HG03097 (cell line): ENCODE measurements at regions not wholly inside any gene's neighbourhood (a gene's known extent, or its start where the extent isn't known, plus 50 kb on each side); places are given as distances from the start of the nearest gene placed in this dataset.
"Not testable (repeated sequence)": the region's sequence is repeated elsewhere in the genome, so short reads cannot be mapped to it uniquely, and the experiment has no call there.

Experiments used
- ATAC-seq: cut with Tn5 transposase; IDR thresholded peaks from one replicate; pipeline ENCODE4 v1.9.1; 2021; ENCODE audit not compliant: unreplicated experiment, low FRiP score

DNA sequence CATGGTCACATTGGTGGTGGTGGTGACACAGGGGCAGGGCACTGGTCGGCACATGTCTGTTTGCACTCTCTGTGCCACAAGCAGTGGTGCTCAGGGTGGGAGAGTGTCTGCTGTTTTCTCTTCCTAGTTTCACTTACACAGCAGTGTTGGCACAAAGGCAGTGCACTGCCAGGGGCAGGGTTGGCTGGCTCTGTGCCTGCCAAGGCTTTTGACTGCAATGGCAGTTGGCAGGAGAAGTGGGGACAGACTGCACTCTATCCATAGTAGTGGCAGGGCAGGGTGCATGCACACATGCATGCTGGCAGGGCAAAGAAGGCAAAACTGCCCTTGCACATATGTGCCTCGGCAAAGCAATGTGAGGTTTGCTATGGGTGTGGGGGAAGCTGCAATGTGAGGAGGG, 635.9 kb downstream of the SUCLG1 start:
- no peak for ATAC-seq

DNA sequence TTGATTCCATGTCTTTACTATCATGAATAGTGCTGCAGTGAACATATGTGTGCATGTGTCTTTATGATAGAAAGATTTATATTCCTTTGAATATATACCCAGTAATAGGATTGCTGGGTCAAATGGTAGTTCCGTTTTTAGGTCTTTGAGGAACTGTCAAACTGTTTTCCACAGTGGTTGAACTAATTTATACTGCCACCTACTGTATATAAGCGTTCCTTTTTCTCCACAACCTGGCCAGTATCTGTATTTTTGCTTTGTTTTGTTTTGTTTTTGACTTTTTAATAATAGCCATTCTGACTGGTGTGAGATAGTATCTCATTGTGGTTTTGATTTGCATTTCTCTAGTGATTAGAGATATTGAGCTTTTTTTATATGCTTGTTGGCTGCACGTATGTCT, 641.6 kb downstream of the SUCLG1 start:
- no peak for ATAC-seq

DNA sequence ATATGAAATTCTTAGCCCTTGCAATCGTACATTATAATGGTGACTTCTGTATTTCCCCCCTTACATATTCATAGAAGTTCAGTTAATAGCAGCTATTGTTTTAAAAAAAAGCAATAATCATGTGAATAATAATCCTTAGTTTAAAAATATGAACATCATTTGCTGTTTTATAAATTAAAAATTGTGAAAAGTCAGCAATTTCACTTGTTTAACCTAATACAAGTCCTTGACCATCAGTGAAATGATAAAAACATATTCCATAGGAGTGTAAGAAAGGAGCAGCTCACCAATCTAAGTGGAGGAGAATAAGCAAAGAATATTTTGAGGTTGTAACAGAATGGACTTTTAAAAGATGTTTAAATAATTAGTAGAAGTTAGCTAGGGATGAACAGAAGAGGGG, 650.2 kb downstream of the SUCLG1 start:
- ATAC-seq: no peak

DNA sequence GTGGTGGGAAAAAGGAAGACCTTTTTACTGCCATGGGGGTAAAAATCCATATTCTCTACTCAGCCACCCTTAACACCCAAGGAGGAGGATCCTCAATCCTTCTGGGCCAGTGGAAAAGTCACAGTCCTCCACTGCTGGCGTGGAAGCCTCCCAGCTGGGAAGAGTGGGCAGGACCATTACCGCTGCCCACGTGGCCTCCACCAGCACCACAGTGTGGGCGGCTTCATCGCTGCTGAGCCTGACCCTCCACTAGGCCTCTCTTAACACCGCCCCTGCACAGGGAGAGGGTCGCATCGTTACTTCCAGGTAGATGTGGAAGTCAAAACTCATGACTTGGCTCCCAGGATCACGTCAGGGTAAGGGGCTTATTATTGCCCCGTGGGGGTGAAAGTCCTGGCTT, 656.5 kb downstream of the SUCLG1 start:
- no peak for ATAC-seq

DNA sequence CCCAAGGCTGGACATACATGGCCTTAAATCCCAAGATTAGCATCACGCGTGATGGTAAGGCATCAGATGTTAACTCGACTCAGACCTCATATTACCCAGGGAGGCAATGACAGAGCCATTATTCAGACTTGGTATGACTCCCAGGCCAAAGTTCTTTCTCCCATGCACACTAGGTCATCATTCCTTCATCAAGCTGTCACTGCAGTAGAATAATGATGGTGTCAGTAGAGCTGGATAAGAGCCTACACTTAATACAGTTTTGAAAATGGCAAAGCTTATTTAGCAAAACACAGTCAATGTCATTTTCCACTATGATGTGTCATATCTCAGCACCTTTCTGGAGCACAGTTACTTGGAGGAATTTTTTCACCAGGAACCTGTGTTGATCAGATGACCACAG, 663.3 kb downstream of the SUCLG1 start:
- no peak for ATAC-seq

DNA sequence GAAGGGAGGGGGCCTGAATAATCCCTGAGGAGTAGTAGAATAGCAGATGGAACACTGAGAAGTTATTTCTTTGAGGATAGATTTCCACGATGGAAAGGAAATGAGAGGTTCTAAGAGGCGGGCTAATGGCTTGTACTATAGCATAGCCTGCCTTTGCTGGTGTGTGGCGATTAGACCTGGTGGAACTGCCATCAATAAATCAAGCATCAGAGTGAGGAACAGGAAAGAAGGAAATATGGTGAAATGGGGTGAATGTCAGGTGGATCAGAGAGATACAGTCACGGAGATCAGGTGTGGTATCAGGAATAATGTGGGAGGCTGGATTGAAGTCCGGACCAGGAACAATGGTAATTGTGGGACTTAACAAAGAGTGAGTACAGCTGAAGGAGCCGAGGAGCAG, 668.6 kb downstream of the SUCLG1 start:
- ATAC-seq: not testable (repeated sequence)

DNA sequence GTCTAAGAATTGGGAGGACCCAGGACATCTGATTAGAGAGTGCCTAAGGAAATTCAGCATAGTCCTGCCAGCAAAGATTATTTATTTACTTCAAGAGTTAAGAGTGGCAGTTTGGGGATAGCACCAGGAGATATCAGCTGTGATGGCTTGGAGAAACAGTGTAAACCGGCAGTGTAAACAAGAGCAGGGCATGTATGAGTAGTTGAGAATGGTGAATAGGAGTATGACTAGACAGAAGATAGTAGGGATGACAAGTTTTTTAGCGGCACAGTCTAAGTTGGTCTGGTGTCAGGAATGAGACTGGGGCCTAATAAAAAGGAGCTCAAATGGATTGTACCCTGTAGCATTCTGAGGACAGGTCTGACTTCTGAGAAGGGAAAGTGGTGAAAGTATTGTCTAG, 669.4 kb downstream of the SUCLG1 start:
- ATAC-seq: not testable (repeated sequence)

DNA sequence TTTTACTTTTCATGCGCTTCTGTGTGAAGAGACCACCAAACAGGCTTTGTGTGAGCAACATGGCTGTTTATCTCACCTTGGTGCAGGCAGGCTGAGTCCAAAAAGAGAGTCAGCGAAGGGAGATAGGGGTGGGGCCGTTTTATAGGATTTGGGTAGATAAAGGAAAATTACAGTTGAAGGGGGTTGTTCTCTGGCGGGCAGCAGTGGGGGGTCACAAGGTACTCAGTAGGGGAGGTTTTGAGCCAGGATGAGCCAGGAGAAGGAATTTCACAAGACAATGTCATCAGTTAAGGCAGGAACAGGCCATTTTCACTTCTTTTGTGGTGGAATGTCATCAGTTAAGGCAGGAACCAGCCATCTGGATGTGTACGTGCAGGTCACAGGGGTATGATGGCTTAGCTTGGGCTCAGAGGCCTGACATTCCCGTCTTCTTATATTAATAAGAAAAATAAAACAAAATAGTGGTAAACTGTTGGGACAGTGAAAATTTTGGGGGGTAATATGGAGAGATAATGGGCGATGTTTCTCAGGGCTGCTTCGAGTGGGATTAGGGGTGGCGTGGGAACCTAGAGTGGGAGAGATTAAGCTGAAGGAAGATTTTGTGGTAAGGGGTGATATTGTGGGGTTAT, 670.0 kb downstream of the SUCLG1 start:
- ATAC-seq: not testable (repeated sequence)

DNA sequence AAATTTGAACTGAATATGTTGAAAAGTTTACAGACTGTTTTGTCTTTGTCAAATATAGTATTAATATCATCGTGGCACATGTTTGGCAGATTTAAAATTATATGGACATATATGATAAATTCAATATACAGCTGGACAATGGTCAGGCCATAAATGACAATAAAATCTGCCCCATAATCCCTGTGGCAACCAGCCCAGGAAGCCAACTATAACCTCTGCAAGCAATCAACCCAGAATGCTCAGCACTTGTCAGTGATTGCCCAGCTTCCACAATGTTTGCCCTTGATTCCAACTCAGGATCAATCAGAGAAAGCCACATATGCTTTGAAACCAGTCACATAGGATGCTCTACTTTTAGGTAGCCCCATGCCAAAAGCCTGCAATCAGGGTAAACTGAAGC, 671.9 kb downstream of the SUCLG1 start:
- no peak for ATAC-seq

DNA sequence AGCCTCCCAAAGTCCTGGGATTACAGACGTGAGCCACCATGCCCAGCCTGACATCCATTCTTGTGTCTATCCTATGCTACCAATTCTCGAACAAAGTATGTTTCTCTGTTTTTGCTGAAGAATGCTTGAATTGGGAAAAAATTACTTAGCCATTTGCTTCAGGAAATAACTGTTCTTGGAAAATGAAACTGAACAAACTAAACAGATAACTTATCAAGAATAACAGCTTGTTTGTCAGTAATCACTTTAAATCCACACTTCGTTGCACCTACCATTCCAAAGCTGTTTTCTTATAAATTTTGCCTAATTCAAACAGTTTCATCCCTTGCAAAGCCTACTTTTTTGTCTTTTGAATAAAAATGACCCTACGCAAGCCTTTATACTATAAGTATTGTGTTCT, 672.9 kb downstream of the SUCLG1 start:
- no peak for ATAC-seq

DNA sequence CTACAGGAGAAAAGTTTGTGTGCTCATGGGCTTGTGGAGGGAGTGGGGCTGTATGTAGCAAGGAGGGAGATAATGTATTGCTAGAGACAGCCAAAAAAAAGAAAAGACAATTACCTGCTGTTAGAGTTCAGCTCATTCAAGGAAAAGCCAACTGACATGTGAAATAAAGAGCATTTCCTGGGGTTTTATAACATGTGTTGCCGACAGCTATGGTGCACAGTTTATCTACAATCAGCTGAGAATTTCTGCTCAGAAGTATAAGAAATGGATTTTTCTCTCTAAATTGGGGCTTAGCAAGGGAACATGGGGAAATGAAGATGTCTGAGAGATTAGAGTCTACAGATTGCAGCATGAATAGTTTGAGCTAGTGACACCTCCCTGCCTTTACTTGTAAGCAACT, 674.1 kb downstream of the SUCLG1 start:
- ATAC-seq: no peak

DNA sequence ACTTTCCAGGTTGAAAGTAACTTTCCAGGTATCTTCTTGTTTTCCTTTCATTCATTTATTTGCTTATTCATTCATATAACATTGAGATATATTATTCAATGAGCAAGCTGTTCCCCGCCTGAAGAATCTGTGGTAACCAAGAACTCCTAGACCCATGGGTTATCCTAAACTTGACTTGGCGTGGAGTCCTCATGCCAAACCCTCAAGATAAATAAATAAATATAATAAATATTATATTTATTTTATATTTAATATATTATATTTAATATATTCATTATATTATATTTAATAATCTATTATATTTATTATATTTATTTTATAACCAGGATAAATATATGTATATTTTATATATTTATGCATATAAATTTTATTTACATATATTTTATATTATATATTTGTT, 674.8 kb downstream of the SUCLG1 start:
- ATAC-seq: no peak

DNA sequence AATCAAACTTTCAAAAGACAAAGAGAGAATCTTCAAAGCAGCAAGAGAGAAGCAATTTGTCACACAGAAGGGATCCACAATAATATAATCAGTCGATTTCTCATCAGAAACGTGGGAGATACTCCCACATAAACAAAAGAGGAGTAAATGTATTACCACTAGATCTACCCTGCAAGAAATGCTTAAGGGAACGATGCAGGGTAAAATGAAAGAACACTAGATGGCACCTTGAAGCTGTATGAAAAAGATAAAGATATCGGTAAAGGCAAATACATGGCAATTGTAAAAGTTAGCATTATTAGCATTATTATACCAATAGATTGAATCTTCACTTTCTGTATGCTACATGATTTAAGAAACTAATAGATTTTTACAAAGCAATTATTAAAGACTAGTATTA, 677.0 kb downstream of the SUCLG1 start:
- ATAC-seq: no peak

DNA sequence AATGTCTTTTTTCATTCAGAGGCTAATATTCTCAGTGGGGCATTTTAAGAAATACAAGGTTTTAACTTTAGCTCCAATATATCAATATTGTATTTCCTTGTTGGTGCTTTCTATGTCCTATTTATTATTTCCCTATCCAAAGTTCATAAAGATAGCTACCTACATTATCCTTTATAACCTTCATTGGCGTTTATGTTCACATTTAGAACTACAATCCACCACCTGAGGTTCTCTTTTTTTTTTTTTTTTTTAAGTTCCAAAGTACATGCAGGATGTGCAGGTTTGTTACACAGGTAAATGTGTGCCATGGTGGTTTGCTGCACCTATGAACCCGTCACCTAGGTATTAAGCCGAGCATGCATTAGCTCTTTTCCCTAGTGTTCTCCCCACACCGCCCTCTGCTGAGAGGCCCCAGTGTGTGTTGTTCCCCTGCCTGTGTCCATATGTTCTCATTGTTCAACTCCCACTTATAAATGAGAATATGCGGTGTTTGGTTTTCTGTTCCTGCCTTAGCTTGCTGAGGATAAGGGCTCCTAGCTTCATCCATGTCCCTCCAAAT, 694.6 kb downstream of the SUCLG1 start:
- no peak for ATAC-seq

DNA sequence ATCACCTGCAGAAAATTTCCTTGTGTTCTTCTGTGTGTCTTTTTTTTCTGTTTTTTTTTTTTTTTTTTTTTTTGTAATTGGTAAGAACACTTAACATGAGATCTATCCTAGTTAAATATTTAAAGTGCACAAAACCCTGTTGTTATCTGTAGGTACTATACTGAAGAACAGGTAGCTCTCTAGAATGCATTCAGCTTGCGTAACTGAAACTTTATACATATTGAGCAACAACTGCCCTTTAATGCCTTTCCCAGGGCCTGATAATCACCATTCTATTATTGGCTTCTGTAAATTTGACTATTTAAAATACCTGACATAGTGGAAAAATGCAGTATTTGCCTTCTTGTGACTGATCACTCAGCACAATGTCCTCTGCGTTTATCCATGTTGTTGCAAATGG, 701.8 kb downstream of the SUCLG1 start:
- ATAC-seq: no peak

DNA sequence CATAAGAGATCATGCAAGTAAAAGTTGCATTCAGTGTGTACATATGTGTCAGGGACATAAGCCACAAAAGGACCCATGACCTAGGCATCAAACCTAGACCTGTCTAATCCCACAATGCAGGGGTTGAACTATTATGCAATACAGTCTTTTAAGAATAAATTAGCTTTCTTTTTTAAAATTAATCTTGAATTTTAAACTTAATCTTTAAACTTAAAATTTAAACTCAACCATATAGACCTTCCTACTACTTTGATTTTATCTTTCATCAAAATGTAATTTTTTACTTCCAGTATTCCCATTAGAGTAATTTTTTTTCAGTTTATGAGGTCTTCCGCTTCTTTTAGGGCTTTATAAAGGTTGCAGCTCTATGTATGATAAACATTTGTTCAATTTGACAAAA, 702.9 kb downstream of the SUCLG1 start:
- no peak for ATAC-seq

DNA sequence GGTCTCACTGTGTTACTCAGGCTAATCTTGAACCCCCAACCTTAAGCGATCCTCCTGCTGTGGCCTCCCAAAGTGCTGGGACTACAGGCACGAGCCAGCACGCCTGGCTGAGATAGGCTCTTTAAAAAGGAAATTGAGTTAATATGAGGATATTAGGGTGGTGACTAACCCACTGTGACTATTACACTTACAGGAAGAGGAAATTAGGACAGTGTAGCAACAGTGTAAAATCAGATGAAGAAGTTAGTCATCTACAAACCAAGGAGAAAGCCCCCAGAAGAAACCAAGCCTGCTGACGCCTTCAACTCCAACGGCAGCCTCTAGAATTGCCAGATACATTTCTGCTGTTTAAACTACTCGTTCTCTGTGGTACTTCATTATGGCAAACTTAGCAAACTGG, 711.9 kb downstream of the SUCLG1 start:
- no peak for ATAC-seq

DNA sequence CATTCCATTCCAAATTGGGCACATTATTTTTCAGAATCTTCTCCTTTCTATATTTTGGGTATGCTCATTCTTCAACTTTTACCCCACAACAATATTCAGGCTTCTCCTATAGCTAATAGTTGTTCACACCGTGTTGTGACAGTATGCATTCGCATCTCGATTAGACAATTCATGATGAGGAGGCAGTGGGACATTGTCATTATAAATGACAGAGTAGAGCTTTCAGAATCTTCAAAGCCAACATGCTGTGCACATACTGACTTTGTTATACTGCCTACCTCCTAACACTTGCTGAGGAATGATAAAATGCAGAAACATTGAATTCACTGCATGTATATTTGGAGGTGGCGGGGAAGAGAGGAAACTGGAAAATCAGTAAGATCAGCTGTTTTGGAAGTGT, 714.2 kb downstream of the SUCLG1 start:
- ATAC-seq: no peak

DNA sequence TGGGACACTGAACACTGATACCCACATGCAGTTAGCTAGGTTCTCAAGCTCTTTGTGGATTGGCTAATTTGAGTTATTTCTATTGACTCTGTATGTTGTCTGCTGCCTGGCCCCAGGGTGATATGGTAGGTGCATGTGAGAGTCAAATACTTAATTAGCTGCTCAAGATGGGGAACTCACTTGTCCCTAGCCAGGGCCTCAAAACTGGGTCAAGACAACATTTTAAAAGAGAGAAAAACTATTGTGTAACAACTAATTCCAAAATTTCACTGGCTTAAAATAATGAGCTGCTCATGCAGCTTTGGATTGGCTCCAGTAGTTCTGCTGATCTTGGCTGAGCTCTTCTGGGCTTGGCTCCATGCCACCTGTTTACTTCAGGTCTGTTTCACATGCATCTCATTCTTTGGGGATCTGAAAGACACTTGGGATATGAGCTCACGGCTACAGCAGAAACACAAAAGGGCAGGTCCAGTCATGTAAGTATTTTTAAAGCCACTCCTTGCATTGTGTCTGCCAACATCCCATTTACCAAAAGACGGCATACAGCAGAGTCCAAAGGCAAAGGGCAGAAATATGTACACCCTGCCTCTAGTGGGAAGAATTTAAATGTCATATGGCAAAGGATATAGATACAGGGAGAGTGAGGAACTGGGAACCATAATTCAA, 716.8 kb downstream of the SUCLG1 start:
- ATAC-seq: no peak

DNA sequence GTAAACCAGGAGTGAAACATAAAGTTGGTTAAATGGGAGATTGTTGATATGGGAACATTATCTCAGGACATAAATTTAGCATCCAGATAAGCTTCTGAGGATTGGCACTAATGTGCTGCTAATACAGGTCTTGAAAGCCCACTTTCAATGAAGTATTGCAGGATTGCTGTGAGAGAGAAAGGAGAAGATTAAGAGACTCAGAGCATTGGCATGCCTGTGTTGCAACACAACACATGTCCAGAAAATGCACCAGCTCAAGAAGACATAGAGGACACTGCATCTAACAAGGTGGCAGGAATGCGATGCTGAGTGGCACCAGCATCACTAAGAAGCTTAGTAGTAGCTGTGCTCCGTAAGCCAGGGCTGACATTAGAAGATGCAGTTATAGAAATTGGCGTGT, 728.9 kb downstream of the SUCLG1 start:
- ATAC-seq: no peak

DNA sequence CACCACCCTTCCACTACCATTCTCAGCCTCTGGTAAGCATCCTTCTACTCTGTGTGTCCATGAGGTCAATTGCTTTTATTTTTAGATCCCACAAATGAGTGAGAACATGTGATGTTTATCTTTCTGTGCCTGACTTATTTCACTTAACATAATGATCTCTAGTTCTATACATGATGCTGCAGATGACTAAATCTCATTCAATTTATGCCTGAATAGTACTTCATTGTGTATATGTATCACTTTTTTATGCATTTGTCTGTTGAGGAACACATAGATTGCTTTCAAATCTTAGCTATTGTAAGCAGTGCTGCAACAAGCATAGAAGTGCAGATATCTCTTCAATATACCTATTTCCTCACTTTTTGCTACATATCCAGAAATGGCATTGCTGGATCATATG, 733.3 kb downstream of the SUCLG1 start:
- ATAC-seq: no peak

DNA sequence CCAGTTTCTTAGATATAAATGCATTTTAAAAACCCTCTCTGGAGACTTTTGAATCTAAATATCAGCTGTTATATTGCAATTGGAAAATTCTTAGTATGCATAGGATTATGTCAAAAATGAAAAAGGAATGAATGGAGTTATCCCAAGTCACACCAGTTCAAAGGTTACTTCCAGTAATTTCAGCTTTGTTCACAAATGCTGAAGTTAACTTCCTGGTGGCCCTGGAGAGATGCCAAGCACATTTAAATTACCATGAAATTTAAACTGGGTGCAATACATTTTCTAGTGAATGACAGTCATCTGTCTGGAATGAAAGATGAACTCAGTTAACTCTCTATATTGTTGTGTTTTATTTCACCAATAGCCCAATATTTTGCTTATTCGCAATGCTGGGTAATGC, 753.9 kb downstream of the SUCLG1 start:
- no peak for ATAC-seq
